Parathyroid adenoma (tissue), 2 donors: ENCODE measurements at regions not wholly inside any gene's neighbourhood (a gene's known extent, or its start where the extent isn't known, plus 50 kb on each side); places are given as distances from the start of the nearest gene placed in this dataset.

Source experiments
- H2AFZ ChIP-seq: fragments of 300-600 bp; sonication (generic); one replicate; pipeline ENCODE4 v1.7.0; 2017; ENCODE audit warnings: antibody characterized with exemption, mild to moderate bottlenecking
- H3K27ac ChIP-seq: fragments of 300-600 bp; sonication (generic); one replicate; pipeline ENCODE4 v1.7.0; 2017
- H3K27me3 ChIP-seq: fragments of 300-600 bp; sonication (generic); one replicate; pipeline ENCODE4 v1.7.0; 2017; ENCODE audit warnings: low read length; ENCODE audit not compliant: control insufficient read depth, insufficient read depth
- H3K36me3 ChIP-seq: fragments of 300-600 bp; sonication (generic); one replicate; pipeline ENCODE4 v1.7.0; 2017; ENCODE audit warnings: low read length; ENCODE audit not compliant: control insufficient read depth, insufficient read depth
- H3K4me1 ChIP-seq: fragments of 300-600 bp; sonication (generic); one replicate; pipeline ENCODE4 v1.7.0; 2017; ENCODE audit warnings: control low read depth
- H3K4me2 ChIP-seq: fragments of 300-600 bp; sonication (generic); one replicate; pipeline ENCODE4 v1.7.0; 2017; ENCODE audit warnings: low read length
- H3K4me3 ChIP-seq: fragments of 300-600 bp; sonication (generic); one replicate; pipeline ENCODE4 v1.7.0; 2017; ENCODE audit warnings: low read depth, low read length
- H3K79me2 ChIP-seq: fragments of 300-600 bp; sonication (generic); one replicate; pipeline ENCODE4 v1.7.0; 2017; ENCODE audit warnings: control low read depth
- H3K9ac ChIP-seq: fragments of 300-600 bp; sonication (generic); one replicate; pipeline ENCODE4 v1.7.0; 2017; ENCODE audit warnings: mild to moderate bottlenecking
- H3K9me3 ChIP-seq: fragments of 300-600 bp; sonication (generic); one replicate; pipeline ENCODE4 v1.7.0; 2017; ENCODE audit warnings: low read length; ENCODE audit not compliant: control insufficient read depth
- TF ChIP-seq, protein P1 (sequence below): fragments of 300-600 bp; sonication (generic); IDR thresholded peaks from one replicate; pipeline ENCODE4 v1.7.0; 2017; ENCODE audit warnings: antibody characterized with exemption, mild to moderate bottlenecking
- donor health status: primary hyperparathyroidism.

DNA sequence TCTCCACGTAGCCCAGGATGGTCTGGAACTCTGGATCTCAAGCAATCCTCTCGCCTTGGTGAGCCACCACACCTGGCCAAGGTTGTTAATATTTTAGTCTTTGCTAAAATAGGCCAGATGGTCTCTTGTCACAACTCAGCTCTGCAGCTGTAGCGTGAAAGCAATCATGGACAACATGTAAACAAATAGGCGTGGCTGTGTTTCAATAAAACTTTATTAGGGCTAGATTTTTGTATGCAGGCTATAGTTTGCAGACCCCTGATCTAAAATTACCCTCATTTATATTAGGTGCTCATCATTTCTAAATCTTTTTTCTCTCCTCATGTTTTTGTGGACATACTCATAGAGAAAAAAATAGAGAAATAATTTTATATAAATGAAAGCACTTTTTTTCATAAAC is 72.1 kb upstream of the SLC28A3 start:
- H3K27ac ChIP-seq, result no peak overlapping the region

DNA sequence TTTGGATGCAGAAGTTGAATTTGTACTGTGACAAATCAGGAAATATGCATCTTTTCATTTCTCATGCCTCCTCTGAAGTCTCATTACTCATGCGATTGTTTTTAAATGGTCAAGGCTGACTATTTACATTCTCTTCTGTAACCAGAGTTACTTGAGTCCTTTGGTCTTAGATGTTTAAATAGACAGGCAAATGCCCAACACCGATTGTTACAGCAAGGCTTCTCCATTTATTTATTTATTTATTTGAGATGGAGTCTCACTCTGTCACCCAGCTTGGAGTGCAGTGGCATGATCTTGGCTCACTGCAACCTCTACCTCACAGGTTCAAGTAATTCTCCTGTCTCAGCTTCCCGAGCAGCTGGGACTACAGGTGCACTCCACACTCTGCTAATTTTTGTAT is 72.7 kb upstream of the SLC28A3 start:
- TF ChIP-seq, protein P1, sequence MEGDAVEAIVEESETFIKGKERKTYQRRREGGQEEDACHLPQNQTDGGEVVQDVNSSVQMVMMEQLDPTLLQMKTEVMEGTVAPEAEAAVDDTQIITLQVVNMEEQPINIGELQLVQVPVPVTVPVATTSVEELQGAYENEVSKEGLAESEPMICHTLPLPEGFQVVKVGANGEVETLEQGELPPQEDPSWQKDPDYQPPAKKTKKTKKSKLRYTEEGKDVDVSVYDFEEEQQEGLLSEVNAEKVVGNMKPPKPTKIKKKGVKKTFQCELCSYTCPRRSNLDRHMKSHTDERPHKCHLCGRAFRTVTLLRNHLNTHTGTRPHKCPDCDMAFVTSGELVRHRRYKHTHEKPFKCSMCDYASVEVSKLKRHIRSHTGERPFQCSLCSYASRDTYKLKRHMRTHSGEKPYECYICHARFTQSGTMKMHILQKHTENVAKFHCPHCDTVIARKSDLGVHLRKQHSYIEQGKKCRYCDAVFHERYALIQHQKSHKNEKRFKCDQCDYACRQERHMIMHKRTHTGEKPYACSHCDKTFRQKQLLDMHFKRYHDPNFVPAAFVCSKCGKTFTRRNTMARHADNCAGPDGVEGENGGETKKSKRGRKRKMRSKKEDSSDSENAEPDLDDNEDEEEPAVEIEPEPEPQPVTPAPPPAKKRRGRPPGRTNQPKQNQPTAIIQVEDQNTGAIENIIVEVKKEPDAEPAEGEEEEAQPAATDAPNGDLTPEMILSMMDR, result no peak
- Histone ChIP-seq H3K27me3 (no peaks in the 10 kb centered on the region), H3K9ac (no peak overlapping the region), H3K9me3 (no peaks in the 10 kb centered on the region), H3K79me2 (no peaks in the 10 kb centered on the region), H3K36me3 (no peaks in the 10 kb centered on the region), H3K4me1 (no peaks in the 10 kb centered on the region), H2AFZ (no peak overlapping the region), H3K4me3 (no peak overlapping the region), H3K4me2 (no peak overlapping the region), H3K27ac (no peak overlapping the region)

More for the DNA sequence above, 72.1 kb upstream of the SLC28A3 start:
- TF ChIP-seq, protein P1, result no peak
- H3K9me3 ChIP-seq, result no peaks in the 10 kb centered on the region
- H3K36me3 ChIP-seq, result no peaks in the 10 kb centered on the region
- no peak overlapping the region for H2AFZ ChIP-seq
- H3K4me2 ChIP-seq, result no peak overlapping the region
- no peaks in the 10 kb centered on the region for H3K79me2 ChIP-seq
- no peak overlapping the region for H3K9ac ChIP-seq
- no peaks in the 10 kb centered on the region for H3K4me1 ChIP-seq
- H3K27me3 ChIP-seq, result no peaks in the 10 kb centered on the region
- H3K4me3 ChIP-seq, result no peak overlapping the region

DNA sequence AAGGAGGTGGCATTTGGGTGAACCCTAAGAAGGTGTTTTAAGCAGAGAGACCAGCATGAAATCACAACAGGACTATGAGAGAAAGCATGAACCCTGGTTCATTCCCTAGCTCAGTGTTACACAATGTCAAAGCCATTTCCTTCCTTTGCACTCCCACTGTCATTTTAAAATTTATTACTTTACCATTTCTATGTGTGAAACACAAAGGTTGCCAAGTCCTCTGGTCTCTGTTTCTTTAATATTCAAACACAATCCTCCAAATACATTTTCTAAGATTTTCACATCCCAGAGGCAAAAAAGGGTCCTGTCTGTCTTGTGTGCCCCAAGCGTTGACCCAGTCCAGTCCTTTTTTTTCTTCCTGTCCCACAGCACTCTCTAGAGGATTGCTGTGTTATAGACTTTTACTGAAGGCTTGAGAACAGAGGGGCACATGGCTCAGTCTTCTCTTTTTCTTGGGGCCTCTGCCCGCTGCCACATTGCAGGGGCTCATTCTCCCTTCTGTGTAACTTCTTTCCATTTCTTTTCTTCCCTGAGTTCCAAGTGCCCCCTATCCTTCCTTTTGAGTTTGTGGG is 78.6 kb upstream of the SLC28A3 start:
- Histone ChIP-seq H2AFZ (no peak overlapping the region), H3K9me3 (no peaks in the 10 kb centered on the region), H3K27me3 (no peaks in the 10 kb centered on the region), H3K36me3 (no peaks in the 10 kb centered on the region), H3K27ac (no peak overlapping the region), H3K4me1 (no peaks in the 10 kb centered on the region), H3K4me2 (no peak overlapping the region), H3K4me3 (no peak overlapping the region), H3K79me2 (no peaks in the 10 kb centered on the region), H3K9ac (no peak overlapping the region)
- TF ChIP-seq, protein P1, result no peak

DNA sequence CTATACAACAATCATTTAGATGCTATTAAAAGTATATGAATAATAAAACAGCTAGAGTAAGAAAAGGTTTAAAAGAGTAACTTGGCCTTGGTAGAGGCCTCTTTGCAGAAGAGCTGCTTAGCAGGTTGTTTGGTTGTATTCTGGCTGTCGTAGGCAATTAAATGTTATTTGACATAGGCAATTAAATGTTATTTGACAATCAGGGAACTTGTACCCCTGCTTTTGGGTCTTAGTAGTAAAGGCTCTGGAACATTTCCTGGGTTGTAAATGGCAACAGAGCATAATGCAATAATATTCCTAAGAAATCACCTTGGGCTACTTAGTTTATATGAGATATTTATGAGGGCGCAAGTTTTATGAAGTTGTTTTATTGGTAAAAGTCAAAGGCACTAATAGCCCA is 84.4 kb upstream of the SLC28A3 start:
- Histone ChIP-seq H3K9me3 (no peaks in the 10 kb centered on the region), H3K4me2 (no peak overlapping the region), H3K4me1 (no peaks in the 10 kb centered on the region), H3K79me2 (no peaks in the 10 kb centered on the region), H2AFZ (no peak overlapping the region), H3K4me3 (no peak overlapping the region), H3K9ac (no peak overlapping the region), H3K27me3 (no peaks in the 10 kb centered on the region), H3K36me3 (no peaks in the 10 kb centered on the region), H3K27ac (no peak overlapping the region)
- TF ChIP-seq, protein P1, result no peak

DNA sequence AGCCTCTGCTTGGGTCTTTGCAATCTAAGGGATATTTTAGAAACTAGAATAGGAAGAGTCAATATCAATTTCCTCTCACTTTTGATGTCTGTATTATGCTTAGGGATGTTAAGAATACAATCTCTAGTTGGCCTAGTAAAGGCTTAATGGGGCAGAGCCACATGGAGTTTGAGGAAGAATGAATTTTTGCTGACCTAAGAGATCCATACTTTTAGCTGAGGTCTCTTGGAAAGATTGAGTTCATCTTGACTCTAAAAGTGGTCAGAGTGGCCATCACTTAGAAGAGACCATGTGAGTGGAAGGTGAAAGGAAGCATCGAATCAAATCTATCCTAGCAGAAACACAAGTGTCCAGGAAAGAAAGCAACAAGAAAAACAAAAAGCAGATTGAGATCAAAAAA is 92.2 kb upstream of the SLC28A3 start:
- no peak overlapping the region for H3K9ac ChIP-seq

More for the DNA sequence above, 92.2 kb upstream of the SLC28A3 start:
- Histone ChIP-seq H3K27me3 (no peaks in the 10 kb centered on the region), H3K36me3 (no peaks in the 10 kb centered on the region), H2AFZ (no peak overlapping the region), H3K27ac (no peak overlapping the region), H3K4me1 (no peaks in the 10 kb centered on the region), H3K4me2 (no peak overlapping the region), H3K4me3 (no peak overlapping the region), H3K9me3 (no peaks in the 10 kb centered on the region), H3K79me2 (no peaks in the 10 kb centered on the region)
- TF ChIP-seq, protein P1, result no peak
